ENCODE measurements at regions not wholly inside any gene's neighbourhood (a gene's known extent, or its start where the extent isn't known, plus 50 kb on each side); places are given as distances from the start of the nearest gene placed in this dataset.
"Not testable (repeated sequence)": the region's sequence is repeated elsewhere in the genome, so short reads cannot be mapped to it uniquely, and the experiment has no call there.

GRCh38 chr14:77985211-77985615 lies 185.0 kb upstream of the NRXN3 start:
- no peak for DNase-seq

- DNase-seq = no peak
Measured at GRCh38 chr14:77986773-77987172, 183.4 kb upstream of the NRXN3 start.

GRCh38 chr14:77988096-77988870 lies 181.9 kb upstream of the NRXN3 start:
- peak; percentile 1 for DNase-seq

GRCh38 chr14:77988970-77989369 lies 181.2 kb upstream of the NRXN3 start:
- peak; percentile 84 for DNase-seq

GRCh38 chr14:77989441-77989991 lies 180.7 kb upstream of the NRXN3 start:
- DNase-seq = no peak

GRCh38 chr14:77990337-77990736 lies 179.8 kb upstream of the NRXN3 start:
- DNase-seq = no peak

GRCh38 chr14:77991128-77991772 lies 178.9 kb upstream of the NRXN3 start:
- DNase-seq = no peak

- DNase-seq = peak; percentile 63
Measured at GRCh38 chr14:78005325-78005724, 164.8 kb upstream of the NRXN3 start.

- DNase-seq = peak; percentile 7
Measured at GRCh38 chr14:78007160-78007559, 163.0 kb upstream of the NRXN3 start.

- peak; percentile 52 for DNase-seq
Measured at GRCh38 chr14:78010688-78011087, 159.5 kb upstream of the NRXN3 start.

- DNase-seq = not testable (repeated sequence)
Measured at GRCh38 chr14:78013911-78014310, 156.3 kb upstream of the NRXN3 start.

- DNase-seq = no peak
Measured at GRCh38 chr14:78016532-78016931, 153.6 kb upstream of the NRXN3 start.

- no peak for DNase-seq
Measured at GRCh38 chr14:78018283-78018682, 151.9 kb upstream of the NRXN3 start.

- peak; percentile 67 for DNase-seq
Measured at GRCh38 chr14:78022059-78022458, 148.1 kb upstream of the NRXN3 start.

GRCh38 chr14:78023112-78023511 lies 147.1 kb upstream of the NRXN3 start:
- DNase-seq = no peak

- no peak for DNase-seq
Measured at GRCh38 chr14:78028471-78028870, 141.7 kb upstream of the NRXN3 start.

- no peak for DNase-seq
Measured at GRCh38 chr14:78029601-78030372, 140.4 kb upstream of the NRXN3 start.

GRCh38 chr14:78043349-78043748 lies 126.8 kb upstream of the NRXN3 start:
- no peak for DNase-seq

GRCh38 chr14:78048120-78048519 lies 122.1 kb upstream of the NRXN3 start:
- DNase-seq = no peak

- DNase-seq = not testable (repeated sequence)
Measured at GRCh38 chr14:78056890-78057289, 113.3 kb upstream of the NRXN3 start.

- no peak for DNase-seq
Measured at GRCh38 chr14:78070344-78070743, 99.8 kb upstream of the NRXN3 start.

GRCh38 chr14:78071016-78071549 lies 99.1 kb upstream of the NRXN3 start:
- DNase-seq = no peak

GRCh38 chr14:78073028-78073427 lies 97.1 kb upstream of the NRXN3 start:
- no peak for DNase-seq
